GM19043 (cell line): ENCODE measurements at regions not wholly inside any gene's neighbourhood (a gene's known extent, or its start where the extent isn't known, plus 50 kb on each side); places are given as distances from the start of the nearest gene placed in this dataset.
A peak's percentile ranks its signal among the peaks of the same experiment; 100 is the strongest.
"Not testable (repeated sequence)": the region's sequence is repeated elsewhere in the genome, so short reads cannot be mapped to it uniquely, and the experiment has no call there.

Experiments
- ATAC-seq: cut with Tn5 transposase; IDR thresholded peaks from one replicate; pipeline ENCODE4 v1.9.1; 2021; ENCODE audit warnings: low read depth; ENCODE audit not compliant: unreplicated experiment

GRCh38 chr6:141464896-141465295, 667.8 kb upstream of the GJE1 start:
- no peak for ATAC-seq

GRCh38 chr6:141464490-141464889, 668.2 kb upstream of the GJE1 start:
- peak; percentile 80 for ATAC-seq

DNA sequence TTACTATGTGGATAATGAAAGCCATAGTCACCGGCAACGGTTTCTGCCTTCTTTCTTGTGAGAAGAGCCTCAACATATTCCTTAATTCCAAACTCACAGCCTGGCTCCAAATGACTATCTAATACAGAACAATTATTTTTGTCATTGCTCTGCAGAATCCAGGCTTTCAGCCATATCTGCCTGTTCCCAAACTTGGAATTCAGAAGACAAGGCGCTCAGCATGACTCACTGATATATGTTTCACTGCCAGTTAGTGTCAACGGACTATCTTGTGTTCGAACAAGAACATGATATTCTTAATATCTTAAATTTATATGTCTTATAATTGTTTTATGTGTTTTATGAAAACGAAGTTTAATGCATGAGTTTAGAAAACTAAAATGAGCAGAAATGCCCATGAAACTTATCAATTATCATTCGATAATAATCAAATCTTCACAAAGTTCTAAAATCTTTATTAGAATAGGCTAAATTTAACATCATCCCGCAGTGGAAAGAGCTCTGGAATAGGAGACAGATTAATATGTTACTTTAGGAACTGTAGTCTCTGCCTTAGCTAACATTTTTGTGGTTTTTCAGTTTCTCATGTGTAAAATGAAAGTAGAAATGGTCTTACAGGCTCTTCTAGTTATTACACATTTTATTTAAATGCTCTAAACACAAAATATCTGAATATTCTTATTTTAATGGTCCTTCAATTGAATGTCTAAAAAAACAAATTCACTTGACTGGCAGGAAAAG, 669.3 kb upstream of the GJE1 start:
- peak; percentile 88 for ATAC-seq

DNA sequence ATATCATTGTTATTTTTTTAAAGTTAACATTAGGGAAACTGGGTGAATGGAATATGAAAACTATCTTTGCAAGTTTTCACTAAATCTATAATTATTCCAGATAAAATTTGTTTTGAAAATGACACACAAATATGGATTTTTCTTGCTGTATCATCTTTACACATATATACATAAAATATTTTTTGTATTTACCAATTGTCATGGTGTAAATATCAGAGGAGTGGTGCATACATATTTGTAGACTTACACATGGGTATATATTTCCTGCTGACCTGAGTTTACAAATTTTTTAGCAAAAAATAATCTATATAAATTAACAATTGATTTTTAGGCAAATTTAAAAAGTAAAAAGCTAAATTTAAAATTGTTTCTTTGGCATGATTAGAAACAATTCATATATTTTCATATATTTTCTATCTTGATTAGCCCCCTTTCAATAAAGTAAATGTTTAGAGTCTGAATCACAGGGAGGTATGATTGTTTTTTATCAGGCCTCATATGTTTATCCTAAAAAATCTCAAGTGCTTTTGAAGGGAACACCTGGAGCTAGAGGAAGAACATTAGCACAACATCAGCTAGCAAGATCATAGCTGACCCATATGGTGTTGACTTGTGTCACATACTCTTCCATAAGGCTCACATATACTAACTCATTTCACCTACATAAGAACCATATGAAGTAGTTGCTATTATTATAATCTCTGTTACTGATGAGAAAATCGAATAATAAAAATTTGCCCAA, 671.8 kb upstream of the GJE1 start:
- no peak for ATAC-seq

- ATAC-seq, result not testable (repeated sequence)
These were observed 672.5 kb upstream of the GJE1 start for GRCh38 chr6:141460245-141460644.

DNA sequence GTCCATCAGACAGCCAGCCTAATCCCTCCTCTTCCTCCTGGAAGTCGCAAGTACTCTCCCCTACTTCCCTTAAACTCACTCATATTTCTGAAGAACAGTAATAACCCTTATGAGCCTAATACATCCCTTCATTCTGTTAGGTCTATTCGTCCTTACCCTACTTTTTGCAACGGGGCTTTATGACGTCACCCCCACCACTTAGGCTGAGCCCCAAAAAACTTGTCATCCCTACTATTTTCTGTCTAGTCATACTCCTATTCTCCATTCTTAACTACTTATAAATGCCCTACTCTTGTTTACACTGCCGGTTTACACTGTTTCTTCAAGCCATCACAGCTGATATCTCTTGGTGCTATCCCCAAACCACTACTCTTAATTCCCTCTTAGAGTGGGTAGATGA, 674.7 kb upstream of the GJE1 start:
- not testable (repeated sequence) for ATAC-seq

- ATAC-seq, result no peak
These were observed 680.4 kb upstream of the GJE1 start for GRCh38 chr6:141452354-141452686.

DNA sequence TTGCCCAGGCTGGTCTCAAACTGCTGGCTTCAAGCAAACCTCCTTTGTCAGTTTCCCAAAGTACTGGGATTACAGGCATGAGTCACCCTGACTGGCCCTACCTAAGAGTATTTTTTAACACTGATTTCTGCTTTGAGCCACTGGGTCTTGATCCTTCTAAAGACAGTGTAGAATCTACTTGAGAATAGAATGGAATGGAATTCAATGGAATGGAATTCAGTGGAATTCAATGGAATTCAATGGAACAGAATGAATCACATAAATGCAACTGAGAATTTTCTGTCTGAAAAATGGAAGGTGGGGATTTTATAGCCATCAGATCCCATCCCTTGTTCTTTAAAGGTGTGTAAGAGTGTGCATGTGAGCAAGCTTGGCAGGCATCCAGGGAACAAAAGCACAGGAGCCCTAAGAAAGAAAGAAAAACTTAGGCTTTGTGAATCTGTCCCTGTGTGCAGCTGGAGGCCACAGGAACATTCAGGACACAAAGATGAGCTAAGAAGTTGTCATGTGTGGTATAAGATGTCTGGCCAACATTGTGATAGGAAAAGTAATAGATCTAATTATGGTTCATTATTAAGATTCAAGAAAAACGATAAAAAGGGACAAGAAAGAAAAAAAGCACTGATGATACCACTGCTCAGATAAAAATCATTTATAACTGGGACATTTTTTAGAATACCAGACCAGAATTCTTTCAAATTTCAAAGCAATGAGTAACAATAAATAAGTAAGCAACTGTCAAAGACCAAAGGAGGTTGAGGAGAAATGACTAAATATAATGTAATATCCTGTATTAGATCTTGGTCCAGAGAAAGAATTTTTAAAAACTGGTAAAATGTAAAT, 681.0 kb upstream of the GJE1 start:
- ATAC-seq, result no peak

DNA sequence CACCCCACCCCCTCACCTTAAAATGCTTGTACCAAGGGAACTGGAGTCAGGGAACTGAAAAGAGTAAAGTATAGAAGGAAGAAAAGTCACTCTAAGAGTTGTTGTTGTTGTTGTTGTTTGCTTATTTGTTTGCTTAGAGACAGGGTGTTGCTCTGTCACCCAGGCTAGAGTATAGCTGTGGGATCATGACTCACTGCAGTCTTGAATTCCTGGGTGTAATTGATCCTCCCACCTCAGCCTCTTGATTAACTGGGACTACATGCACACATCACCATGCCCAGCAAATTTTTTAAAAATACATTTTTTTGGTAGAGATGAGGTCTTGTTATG, 681.6 kb upstream of the GJE1 start:
- no peak for ATAC-seq

DNA sequence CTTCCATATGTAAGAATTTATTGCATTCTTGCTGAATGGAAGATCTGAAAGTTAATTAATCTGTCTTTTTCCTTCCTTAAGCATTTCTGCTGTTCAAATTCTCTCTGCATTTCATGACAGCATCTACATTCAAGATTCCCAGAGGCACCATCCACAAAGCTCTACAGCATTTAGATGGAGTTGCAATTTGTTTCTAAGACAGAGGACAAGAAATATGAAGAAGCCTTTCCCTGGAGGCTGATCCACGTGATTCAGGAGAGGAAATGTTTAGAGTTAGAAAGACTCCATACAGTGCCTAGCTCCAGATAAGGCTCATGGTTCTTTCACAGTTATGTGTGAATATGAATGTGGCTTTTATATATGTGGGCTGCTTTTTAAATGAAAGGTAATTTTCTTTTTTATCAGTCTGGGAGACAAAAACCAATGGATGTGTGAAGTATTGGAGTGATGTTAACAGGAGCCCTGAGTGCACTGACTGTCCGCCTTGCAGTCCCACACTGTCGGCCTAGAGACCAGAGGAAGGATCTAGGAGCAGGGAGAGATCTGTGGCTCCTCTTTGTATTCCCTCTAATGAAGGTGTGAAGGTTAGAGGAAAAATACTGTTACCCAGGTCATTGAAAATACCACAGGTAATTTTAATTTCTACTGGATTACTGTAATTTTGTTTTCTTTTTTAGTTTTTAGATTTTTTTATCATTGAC, 686.6 kb upstream of the GJE1 start:
- no peak for ATAC-seq

- no peak for ATAC-seq
These were observed 688.9 kb upstream of the GJE1 start for GRCh38 chr6:141443668-141444289.

DNA sequence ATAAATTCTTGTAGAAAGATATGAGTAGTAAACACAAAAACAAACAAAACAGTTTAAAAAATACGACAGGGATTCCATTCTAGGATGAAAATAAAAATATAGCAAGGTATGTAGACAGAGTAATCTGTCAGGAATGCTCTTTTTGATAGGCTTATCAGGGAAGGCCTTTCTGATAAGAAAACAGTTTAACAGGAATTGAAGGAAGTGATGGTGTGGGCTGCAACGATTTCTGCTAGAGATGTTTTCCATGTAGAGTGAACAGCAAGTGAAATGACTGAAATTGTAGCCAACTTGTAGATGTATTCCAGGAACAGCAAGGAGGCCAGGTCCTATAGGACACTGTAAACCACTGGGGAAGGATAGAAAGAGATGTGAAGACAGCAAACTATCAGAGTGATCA, 689.7 kb upstream of the GJE1 start:
- no peak for ATAC-seq

DNA sequence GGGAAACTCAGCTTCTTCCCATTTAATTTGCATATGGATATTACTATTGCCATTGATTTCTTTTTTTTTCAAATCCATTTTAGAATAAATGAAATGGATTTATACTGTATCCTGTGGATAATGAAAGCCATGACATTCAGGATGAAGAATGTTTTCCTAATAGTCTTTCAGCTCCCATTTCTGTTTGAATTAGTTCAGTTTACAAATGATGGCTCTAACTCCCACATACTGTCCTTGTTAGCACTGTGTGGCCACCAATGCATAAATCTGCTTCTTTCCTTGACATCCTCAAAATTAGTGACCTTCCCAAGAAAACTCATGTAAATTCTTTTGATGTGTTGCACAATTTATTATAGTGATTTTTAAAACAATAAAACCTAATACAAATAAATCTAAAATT, 693.2 kb upstream of the GJE1 start:
- ATAC-seq, result no peak

- ATAC-seq, result no peak
These were observed 695.0 kb upstream of the GJE1 start for GRCh38 chr6:141437685-141438084.

- ATAC-seq, result no peak
These were observed 695.7 kb upstream of the GJE1 start for GRCh38 chr6:141437011-141437410.

GRCh38 chr6:141426400-141426980, 706.2 kb upstream of the GJE1 start:
- no peak for ATAC-seq

DNA sequence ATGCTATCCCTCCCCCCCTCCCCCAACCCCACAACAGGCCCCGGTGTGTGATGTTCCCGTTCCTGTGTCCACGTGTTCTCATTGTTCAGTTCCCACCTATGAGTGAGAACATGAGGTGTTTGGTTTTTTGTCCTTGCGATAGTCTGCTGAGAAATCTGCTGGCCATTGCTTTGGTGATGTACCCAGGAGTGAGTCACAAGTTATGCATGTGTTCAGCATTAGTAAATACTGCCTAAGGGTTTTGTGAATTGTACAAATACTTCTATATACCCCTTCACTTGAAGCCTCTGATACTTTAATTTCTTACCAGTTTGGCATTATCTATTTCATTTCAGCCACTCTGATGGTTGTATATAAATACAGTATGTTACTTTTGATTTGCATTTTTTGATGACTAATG, 711.3 kb upstream of the GJE1 start:
- no peak for ATAC-seq

DNA sequence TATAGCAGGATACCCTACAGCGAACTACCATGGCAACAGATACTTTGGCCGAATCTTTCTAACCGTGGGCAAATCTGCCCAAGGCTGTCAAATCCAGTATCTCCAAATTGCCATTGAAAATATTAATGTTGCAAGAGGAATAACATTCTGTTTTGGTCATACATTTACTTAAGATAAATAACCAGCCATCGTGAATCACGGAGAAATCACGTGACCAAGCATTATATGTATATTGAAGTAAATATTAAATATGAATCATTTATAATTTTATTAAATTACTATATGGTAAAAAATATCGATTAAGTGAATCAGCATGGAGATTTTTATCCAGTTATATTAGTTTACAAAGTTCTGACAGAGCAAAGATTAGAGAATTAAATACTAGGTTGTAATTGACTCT, 714.6 kb upstream of the GJE1 start:
- no peak for ATAC-seq

GRCh38 chr6:141415896-141416295, 716.8 kb upstream of the GJE1 start:
- ATAC-seq, result no peak

- no peak for ATAC-seq
These were observed 719.5 kb upstream of the GJE1 start for GRCh38 chr6:141413196-141413595.
